Right renal cortex interstitium (tissue), 3 donors: ENCODE measurements at regions not wholly inside any gene's neighbourhood (a gene's known extent, or its start where the extent isn't known, plus 50 kb on each side); places are given as distances from the start of the nearest gene placed in this dataset.
"Not testable (repeated sequence)": the region's sequence is repeated elsewhere in the genome, so short reads cannot be mapped to it uniquely, and the experiment has no call there.

Experiments used
- DNase-seq, 3 donors: peaks; one replicate each; pipeline ENCODE4 v3.0.0-alpha.2; 2013; ENCODE audit warnings: low read depth in 3 of 3, low spot score in 2 of 3

GRCh38 chr11:13160806-13161205 lies 116.8 kb upstream of the BMAL1 start:
- no peak for DNase-seq

GRCh38 chr11:13163158-13163557 lies 114.4 kb upstream of the BMAL1 start:
- DNase-seq = no peak

- DNase-seq = no peak
These were observed 111.6 kb upstream of the BMAL1 start for GRCh38 chr11:13166036-13166435.

- no peak for DNase-seq
These were observed 109.3 kb upstream of the BMAL1 start for GRCh38 chr11:13168271-13168670.

GRCh38 chr11:13169709-13170108 lies 107.9 kb upstream of the BMAL1 start:
- no peak for DNase-seq

GRCh38 chr11:13174090-13174489 lies 103.5 kb upstream of the BMAL1 start:
- no peak for DNase-seq

- no peak for DNase-seq
These were observed 94.3 kb upstream of the BMAL1 start for GRCh38 chr11:13183094-13183825.

- DNase-seq = no peak
These were observed 93.8 kb upstream of the BMAL1 start for GRCh38 chr11:13183826-13184196.

GRCh38 chr11:13184295-13184794 lies 93.2 kb upstream of the BMAL1 start:
- DNase-seq = no peak

GRCh38 chr11:13188179-13188578 lies 89.4 kb upstream of the BMAL1 start:
- no peak for DNase-seq

GRCh38 chr11:13189561-13190426 lies 87.8 kb upstream of the BMAL1 start:
- DNase-seq = no peak

- DNase-seq = no peak
These were observed 84.0 kb upstream of the BMAL1 start for GRCh38 chr11:13193613-13194012.

GRCh38 chr11:13197374-13197773 lies 80.2 kb upstream of the BMAL1 start:
- DNase-seq = not testable (repeated sequence)

GRCh38 chr11:13205486-13205885 lies 72.1 kb upstream of the BMAL1 start:
- no peak for DNase-seq

GRCh38 chr11:13206086-13206640 lies 71.4 kb upstream of the BMAL1 start:
- DNase-seq = no peak

- DNase-seq = no peak
These were observed 70.3 kb upstream of the BMAL1 start for GRCh38 chr11:13207270-13207664.

GRCh38 chr11:13207665-13208594 lies 69.7 kb upstream of the BMAL1 start:
- DNase-seq = no peak

GRCh38 chr11:13208921-13209320 lies 68.7 kb upstream of the BMAL1 start:
- no peak for DNase-seq

GRCh38 chr11:13209379-13209778 lies 68.2 kb upstream of the BMAL1 start:
- no peak for DNase-seq

GRCh38 chr11:13210424-13210823 lies 67.2 kb upstream of the BMAL1 start:
- DNase-seq = peak in 1 of 3 donors; percentile 27
